GM23338 (cell line): ENCODE measurements at regions not wholly inside any gene's neighbourhood (a gene's known extent, or its start where the extent isn't known, plus 50 kb on each side); places are given as distances from the start of the nearest gene placed in this dataset.

ENCODE experiments used
- ATAC-seq: fragments of 200-7000 bp; cut with Tn5 transposase; 3 replicates; pipeline ENCODE4 v1.9.1; 2020
- DNase-seq: peaks from one replicate; pipeline ENCODE4 v3.0.0-alpha.2; 2015; ENCODE audit warnings: low spot score
- H2AFZ ChIP-seq: fragments of 200-600 bp; sonication (generic); 2 replicates; pipeline ENCODE4 v1.8.0; 2016; ENCODE audit warnings: antibody characterized with exemption, mild to moderate bottlenecking, moderate library complexity
- H3F3A ChIP-seq: fragments of 200-600 bp; sonication (generic); replicated peaks from 2 replicates; pipeline ENCODE4 v1.8.0; 2017; ENCODE audit warnings: antibody characterized with exemption, mixed run types, low read depth
- H3K27ac ChIP-seq: fragments of 200-600 bp; sonication (generic); 2 replicates; pipeline ENCODE4 v1.6.1; 2016; ENCODE audit warnings: low read depth
- H3K27me3 ChIP-seq: fragments of 200-600 bp; sonication (generic); 2 replicates; pipeline ENCODE4 v1.8.0; 2016; ENCODE audit warnings: mild to moderate bottlenecking, mixed run types, moderate library complexity; ENCODE audit not compliant: insufficient read depth
- H3K36me3 ChIP-seq: fragments of 200-600 bp; sonication (generic); 2 replicates; pipeline ENCODE4 v1.8.0; 2016; ENCODE audit warnings: mild to moderate bottlenecking; ENCODE audit not compliant: insufficient read depth
- H3K4me1 ChIP-seq: fragments of 200-600 bp; sonication (generic); 2 replicates; pipeline ENCODE4 v1.8.0; 2016; ENCODE audit warnings: mild to moderate bottlenecking, moderate library complexity; ENCODE audit not compliant: insufficient read depth
- H3K4me2 ChIP-seq: fragments of 200-600 bp; sonication (generic); 2 replicates; pipeline ENCODE4 v1.7.1; 2017; ENCODE audit warnings: mixed run types
- H3K4me3 ChIP-seq: fragments of 200-600 bp; sonication (generic); 2 replicates; pipeline ENCODE4 v1.6.1; 2016; ENCODE audit warnings: mixed run types
- H3K79me2 ChIP-seq: fragments of 200-600 bp; sonication (generic); replicated peaks from 2 replicates; pipeline ENCODE4 v1.8.0; 2017; ENCODE audit warnings: mild to moderate bottlenecking; ENCODE audit not compliant: insufficient read depth
- H3K9me2 ChIP-seq: fragments of 200-600 bp; sonication (generic); 2 replicates; pipeline ENCODE4 v1.8.0; 2017; ENCODE audit not compliant: insufficient read depth
- H4K20me1 ChIP-seq: fragments of 200-600 bp; sonication (generic); replicated peaks from 2 replicates; pipeline ENCODE4 v1.8.0; 2017; ENCODE audit warnings: mild to moderate bottlenecking; ENCODE audit not compliant: insufficient read depth
- H3K27ac Mint-ChIP-seq: 2 replicates; pipeline ENCODE4 v1.8.0; 2020; ENCODE audit warnings: inconsistent platforms, mild to moderate bottlenecking, moderate library complexity, mixed read lengths
- H3K27me3 Mint-ChIP-seq: 3 replicates; pipeline ENCODE4 v1.8.0; 2022; ENCODE audit warnings: low read depth, mild to moderate bottlenecking, moderate library complexity, mixed read lengths, inconsistent platforms; ENCODE audit not compliant: insufficient read depth, poor library complexity
- H3K36me3 Mint-ChIP-seq: 3 replicates; pipeline ENCODE4 v1.8.0; 2021; ENCODE audit warnings: low read depth, mild to moderate bottlenecking, inconsistent platforms, moderate library complexity, mixed read lengths
- H3K4me1 Mint-ChIP-seq: 3 replicates; pipeline ENCODE4 v1.8.0; 2020; ENCODE audit warnings: mild to moderate bottlenecking, inconsistent platforms, mixed read lengths
- H3K4me3 Mint-ChIP-seq: 3 replicates; pipeline ENCODE4 v1.8.0; 2021; ENCODE audit warnings: moderate library complexity, mild to moderate bottlenecking, inconsistent platforms, mixed read lengths
- H3K9me3 Mint-ChIP-seq: 3 replicates; pipeline ENCODE4 v1.8.0; 2020; ENCODE audit warnings: moderate library complexity, mild to moderate bottlenecking, inconsistent platforms, mixed read lengths
- CTCF ChIP-seq, 2 experiments: fragments of 200-600 bp in 1 of 2; sonication (generic) in 1 of 2; conservative IDR thresholded peaks; 2 replicates each; pipeline versions ENCODE4 v1.5.1 to v1.6.1; 2016 to 2017; ENCODE audit warnings: antibody characterized with exemption in 2 of 2, low read depth in 2 of 2, mild to moderate bottlenecking in 2 of 2, moderate library complexity in 1 of 2
- EZH2phosphoT487 ChIP-seq: fragments of 200-600 bp; sonication (generic); IDR thresholded peaks from one replicate; pipeline ENCODE4 v1.8.1; 2018; ENCODE audit warnings: antibody characterized with exemption; ENCODE audit not compliant: unreplicated experiment
- JUNB ChIP-seq: IDR thresholded peaks from one replicate; pipeline ENCODE4 v1.6.1; 2016; ENCODE audit warnings: antibody characterized with exemption; ENCODE audit not compliant: unreplicated experiment
- NANOG ChIP-seq: IDR thresholded peaks from 2 replicates; pipeline ENCODE4 v1.6.1; 2016; ENCODE audit warnings: antibody characterized with exemption, borderline replicate concordance
- STAT1 ChIP-seq: IDR thresholded peaks from one replicate; pipeline ENCODE4 v1.6.1; 2016; ENCODE audit warnings: antibody characterized with exemption; ENCODE audit not compliant: unreplicated experiment
- ZNF462 ChIP-seq: fragments of 250-450 bp; sonication (Bioruptor Pico); IDR thresholded peaks from 2 replicates; pipeline ENCODE4 v1.5.0; 2020; ENCODE audit warnings: mild to moderate bottlenecking, moderate library complexity

- no peak for TF ChIP-seq EZH2phosphoT487
- no peak for TF ChIP-seq JUNB
- no peak for TF ChIP-seq NANOG
- no peak for TF ChIP-seq STAT1
Observed at GRCh38 chr10:9075420-9075819, 1020.9 kb downstream of the GATA3 start (continued).

- no peaks in the 10 kb centered on the region for H3K79me2 ChIP-seq
- H3F3A ChIP-seq: no peaks in the 10 kb centered on the region
- no peaks in the 10 kb centered on the region for H3K9me3 Mint-ChIP-seq
- TF ChIP-seq NANOG (no peak), CTCF (conservative IDR thresholded peaks at IDR 0.05; ENCODE audit: low read depth in 2 of 2) (no peak), EZH2phosphoT487 (no peak), ZNF462 (CRISPR knock-in tag) (no peak)
- no peaks in the 10 kb centered on the region for H3K27me3 Mint-ChIP-seq
- H2AFZ ChIP-seq: no peak overlapping the region
- H3K4me1 ChIP-seq: no peaks in the 10 kb centered on the region
- no peak overlapping the region for H3K27ac Mint-ChIP-seq
- H3K36me3 ChIP-seq: no peaks in the 10 kb centered on the region
- no peak overlapping the region for H3K4me3 ChIP-seq
- H4K20me1 ChIP-seq: no peaks in the 10 kb centered on the region
- no peaks in the 10 kb centered on the region for H3K4me1 Mint-ChIP-seq
- no peaks in the 10 kb centered on the region for H3K27me3 ChIP-seq
- no peak overlapping the region for H3K4me2 ChIP-seq
- H3K27ac ChIP-seq: no peak overlapping the region
- no peak overlapping the region for H3K4me3 Mint-ChIP-seq
- ATAC-seq (no peak), DNase-seq (no peak)
- no peaks in the 10 kb centered on the region for H3K9me2 ChIP-seq
- H3K36me3 Mint-ChIP-seq: no peaks in the 10 kb centered on the region
Observed at GRCh38 chr10:9076066-9076465, 1021.6 kb downstream of the GATA3 start.
